BLaER1 (cell line): ENCODE measurements at regions not wholly inside any gene's neighbourhood (a gene's known extent, or its start where the extent isn't known, plus 50 kb on each side); places are given as distances from the start of the nearest gene placed in this dataset.

ENCODE experiments used
- H3K27ac ChIP-seq: shearing (Covaris generic); formaldehyde crosslinking; 2 replicates; pipeline ENCODE4 v1.8.1; 2022
- H3K27me3 ChIP-seq: shearing (Covaris generic); formaldehyde crosslinking; 2 replicates; pipeline ENCODE4 v1.8.1; 2022
- H3K36me3 ChIP-seq: shearing (Covaris generic); formaldehyde crosslinking; 2 replicates; pipeline ENCODE4 v1.8.1; 2022
- H3K4me1 ChIP-seq: shearing (Covaris generic); formaldehyde crosslinking; 2 replicates; pipeline ENCODE4 v1.8.1; 2022
- H3K4me2 ChIP-seq: shearing (Covaris generic); formaldehyde crosslinking; 2 replicates; pipeline ENCODE4 v1.8.1; 2022
- H3K4me3 ChIP-seq: shearing (Covaris generic); formaldehyde crosslinking; 2 replicates; pipeline ENCODE4 v1.8.1; 2022
- H3K9ac ChIP-seq: shearing (Covaris generic); formaldehyde crosslinking; 2 replicates; pipeline ENCODE4 v1.8.1; 2022
- H3K9me3 ChIP-seq: shearing (Covaris generic); formaldehyde crosslinking; 2 replicates; pipeline ENCODE4 v1.8.1; 2022
- H4K20me1 ChIP-seq: shearing (Covaris generic); formaldehyde crosslinking; 2 replicates; pipeline ENCODE4 v1.8.1; 2022
- Cebpa-rat ChIP-seq: shearing (Covaris generic); IDR thresholded peaks from 2 replicates; pipeline ENCODE4 v1.8.1; 2022

GRCh38 chr4:18638031-18638430, 616.5 kb upstream of the LCORL start:
- no peak overlapping the region for H3K4me2 ChIP-seq
- H3K27ac ChIP-seq: no peak overlapping the region
- no peak overlapping the region for H3K9ac ChIP-seq
- no peaks in the 10 kb centered on the region for H3K4me1 ChIP-seq
- no peaks in the 10 kb centered on the region for H3K36me3 ChIP-seq
- no peaks in the 10 kb centered on the region for H4K20me1 ChIP-seq
- H3K4me3 ChIP-seq: no peak overlapping the region
- no peak for TF ChIP-seq Cebpa-rat
- no peaks in the 10 kb centered on the region for H3K9me3 ChIP-seq
- no peaks in the 10 kb centered on the region for H3K27me3 ChIP-seq

- no peak for TF ChIP-seq Cebpa-rat
- Histone ChIP-seq H3K36me3 (no peaks in the 10 kb centered on the region), H3K9me3 (peaks cover 3% of the 10 kb centered on the region), H3K4me1 (no peaks in the 10 kb centered on the region), H3K4me2 (no peak overlapping the region), H3K27ac (no peak overlapping the region), H3K27me3 (no peaks in the 10 kb centered on the region), H3K4me3 (no peak overlapping the region), H4K20me1 (no peaks in the 10 kb centered on the region), H3K9ac (no peak overlapping the region)
These were observed 614.5 kb upstream of the LCORL start for GRCh38 chr4:18636001-18636585.

GRCh38 chr4:18635531-18635930, 614.0 kb upstream of the LCORL start:
- no peak overlapping the region for H3K27ac ChIP-seq
- peaks cover 8% of the 10 kb centered on the region for H3K9me3 ChIP-seq
- no peaks in the 10 kb centered on the region for H3K27me3 ChIP-seq
- no peak for TF ChIP-seq Cebpa-rat
- H3K4me3 ChIP-seq: no peak overlapping the region
- no peak overlapping the region for H3K4me2 ChIP-seq
- H3K36me3 ChIP-seq: no peaks in the 10 kb centered on the region
- no peaks in the 10 kb centered on the region for H3K4me1 ChIP-seq
- H3K9ac ChIP-seq: no peak overlapping the region
- no peaks in the 10 kb centered on the region for H4K20me1 ChIP-seq

DNA sequence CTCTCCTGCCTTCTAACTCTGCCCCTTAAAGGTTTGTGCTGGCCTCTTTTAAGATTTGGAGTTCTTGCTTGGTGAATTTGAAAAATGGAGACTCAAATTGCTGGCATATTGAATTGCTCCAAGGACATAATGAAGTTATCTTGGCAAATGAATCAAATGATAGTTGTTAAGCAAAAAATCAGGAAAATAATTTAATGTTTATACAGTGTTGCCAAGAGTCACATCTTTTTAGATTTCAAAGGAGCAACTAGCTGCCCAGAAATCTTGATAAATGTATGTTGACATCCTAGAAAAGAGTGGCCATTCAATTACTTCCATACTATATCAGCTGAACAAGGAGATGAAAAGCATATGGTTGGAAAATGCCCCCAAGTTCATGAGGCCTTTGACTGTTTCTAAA, 610.0 kb upstream of the LCORL start:
- no peak for TF ChIP-seq Cebpa-rat
- Histone ChIP-seq H4K20me1 (no peaks in the 10 kb centered on the region), H3K4me1 (no peaks in the 10 kb centered on the region), H3K27me3 (no peaks in the 10 kb centered on the region), H3K36me3 (no peaks in the 10 kb centered on the region), H3K4me2 (no peak overlapping the region), H3K9me3 (peaks cover 11% of the 10 kb centered on the region), H3K4me3 (no peak overlapping the region), H3K27ac (no peak overlapping the region), H3K9ac (no peak overlapping the region)

GRCh38 chr4:18630218-18631110, 608.9 kb upstream of the LCORL start:
- no peak overlapping the region for H3K4me2 ChIP-seq

DNA sequence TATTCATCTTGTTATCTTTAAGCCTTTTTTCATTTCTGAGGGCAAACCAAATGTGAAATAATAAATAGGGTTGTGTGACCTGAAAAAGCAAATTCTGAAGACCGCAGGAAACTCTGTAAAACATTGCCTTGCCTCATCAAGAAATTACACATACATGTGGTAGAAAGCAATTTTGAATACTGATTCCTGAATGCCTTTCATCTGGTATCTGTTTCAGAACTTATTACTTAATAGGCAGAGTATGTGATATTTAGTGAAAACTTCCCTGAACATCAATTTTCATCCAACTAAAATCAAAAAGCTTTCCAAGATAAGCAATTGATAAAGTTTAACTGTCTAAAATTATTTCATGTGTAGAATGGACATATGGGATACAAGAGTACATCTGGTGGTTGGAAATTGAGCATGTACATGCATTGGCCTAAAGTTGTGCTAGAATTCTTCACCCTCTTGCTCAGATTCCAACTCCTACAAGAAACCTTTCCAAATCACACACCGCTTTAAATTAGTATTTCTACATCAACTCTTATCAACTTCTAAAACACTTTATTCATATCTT, 606.0 kb upstream of the LCORL start:
- Histone ChIP-seq H3K36me3 (no peaks in the 10 kb centered on the region), H3K9ac (no peak overlapping the region), H3K27me3 (no peaks in the 10 kb centered on the region), H3K4me1 (no peaks in the 10 kb centered on the region), H3K9me3 (peaks cover 11% of the 10 kb centered on the region), H3K4me3 (no peak overlapping the region), H3K4me2 (no peak overlapping the region), H3K27ac (no peak overlapping the region), H4K20me1 (no peaks in the 10 kb centered on the region)
- TF ChIP-seq Cebpa-rat: no peak

More at GRCh38 chr4:18630218-18631110, 608.9 kb upstream of the LCORL start:
- Histone ChIP-seq H3K4me3 (no peak overlapping the region), H3K27ac (no peak overlapping the region), H4K20me1 (no peaks in the 10 kb centered on the region), H3K4me1 (no peaks in the 10 kb centered on the region), H3K9me3 (peaks cover 11% of the 10 kb centered on the region), H3K27me3 (no peaks in the 10 kb centered on the region), H3K9ac (no peak overlapping the region), H3K36me3 (no peaks in the 10 kb centered on the region)
- TF ChIP-seq Cebpa-rat: no peak

- Histone ChIP-seq H3K9ac (no peak overlapping the region), H3K9me3 (peaks cover 11% of the 10 kb centered on the region), H4K20me1 (no peaks in the 10 kb centered on the region), H3K27me3 (no peaks in the 10 kb centered on the region), H3K27ac (no peak overlapping the region), H3K4me3 (no peak overlapping the region), H3K36me3 (no peaks in the 10 kb centered on the region), H3K4me2 (no peak overlapping the region), H3K4me1 (no peaks in the 10 kb centered on the region)
- TF ChIP-seq Cebpa-rat: no peak
These were observed 605.4 kb upstream of the LCORL start for GRCh38 chr4:18626996-18627395.

- H3K36me3 ChIP-seq: no peaks in the 10 kb centered on the region
- no peaks in the 10 kb centered on the region for H3K27me3 ChIP-seq
- no peak overlapping the region for H3K4me3 ChIP-seq
- H3K9ac ChIP-seq: no peak overlapping the region
- no peak overlapping the region for H3K27ac ChIP-seq
- H3K4me1 ChIP-seq: no peaks in the 10 kb centered on the region
- peaks cover 11% of the 10 kb centered on the region for H3K9me3 ChIP-seq
- H3K4me2 ChIP-seq: no peak overlapping the region
- TF ChIP-seq Cebpa-rat: no peak
- H4K20me1 ChIP-seq: no peaks in the 10 kb centered on the region
These were observed 604.8 kb upstream of the LCORL start for GRCh38 chr4:18626366-18626765.

DNA sequence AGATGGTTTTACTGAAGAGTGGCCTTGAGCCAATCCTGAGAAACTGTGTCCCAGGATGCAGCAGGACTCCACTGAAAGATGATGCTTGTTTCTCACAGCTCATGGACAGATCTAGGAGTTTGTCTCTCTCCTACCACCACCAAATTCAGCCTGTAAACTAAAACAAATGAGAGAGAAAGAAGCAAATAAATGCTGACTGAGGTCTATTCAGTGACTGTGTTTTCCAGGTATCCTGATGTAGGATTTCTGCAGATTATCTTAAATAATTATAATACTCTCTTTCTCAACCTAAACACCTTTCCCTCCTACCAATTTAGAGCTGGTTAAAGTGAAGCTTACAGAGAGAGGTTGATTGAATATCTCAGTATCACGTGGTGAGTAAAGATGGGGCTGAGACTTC, 599.6 kb upstream of the LCORL start:
- no peaks in the 10 kb centered on the region for H3K9me3 ChIP-seq
- no peaks in the 10 kb centered on the region for H4K20me1 ChIP-seq
- H3K4me1 ChIP-seq: no peaks in the 10 kb centered on the region
- TF ChIP-seq Cebpa-rat: no peak
- H3K27me3 ChIP-seq: no peaks in the 10 kb centered on the region
- H3K27ac ChIP-seq: no peak overlapping the region
- no peaks in the 10 kb centered on the region for H3K36me3 ChIP-seq
- H3K4me2 ChIP-seq: no peak overlapping the region
- H3K4me3 ChIP-seq: no peak overlapping the region
- no peak overlapping the region for H3K9ac ChIP-seq

DNA sequence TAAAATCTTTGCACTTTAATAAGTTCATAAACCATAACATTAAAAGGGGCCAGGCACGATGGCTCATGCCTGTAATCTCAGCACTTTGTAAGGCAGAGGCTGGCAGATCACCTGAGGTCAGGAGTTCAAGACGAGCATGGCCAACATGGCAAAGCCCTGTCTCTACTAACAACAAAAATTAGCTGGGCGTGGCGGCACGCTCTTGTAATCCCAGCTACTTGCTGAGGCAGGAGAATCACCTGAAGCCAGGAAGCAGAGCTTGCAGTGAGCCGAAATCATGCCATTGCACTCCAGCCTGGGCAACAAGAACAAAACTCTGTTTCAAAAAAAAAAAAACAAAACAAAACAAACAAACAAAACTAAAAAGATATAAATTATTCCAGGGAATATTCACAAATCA, 595.2 kb upstream of the LCORL start:
- H3K36me3 ChIP-seq: no peaks in the 10 kb centered on the region
- H3K27me3 ChIP-seq: no peaks in the 10 kb centered on the region
- H3K4me2 ChIP-seq: no peak overlapping the region
- no peak overlapping the region for H3K9ac ChIP-seq
- no peak overlapping the region for H3K4me3 ChIP-seq
- H4K20me1 ChIP-seq: no peaks in the 10 kb centered on the region
- no peaks in the 10 kb centered on the region for H3K9me3 ChIP-seq
- H3K27ac ChIP-seq: no peak overlapping the region
- TF ChIP-seq Cebpa-rat: no peak
- no peaks in the 10 kb centered on the region; the same call in 1 of the 2 replicates for H3K4me1 ChIP-seq
